SK-N-SH treated with all-trans-retinoic acid at 6 μM for 48 hours (cell line): ENCODE measurements at regions not wholly inside any gene's neighbourhood (a gene's known extent, or its start where the extent isn't known, plus 50 kb on each side); places are given as distances from the start of the nearest gene placed in this dataset.
"Not testable (repeated sequence)": the region's sequence is repeated elsewhere in the genome, so short reads cannot be mapped to it uniquely, and the experiment has no call there.

Experiments
- ATAC-seq: fragments of 200-7000 bp; cut with Tn5 transposase; 3 replicates; pipeline ENCODE4 v1.9.1; 2020; ENCODE audit warnings: mild to moderate bottlenecking, moderate library complexity
- ARNTL ChIP-seq: fragments of 450-650 bp; formaldehyde crosslinking; IDR thresholded peaks from 2 replicates; pipeline ENCODE4 v1.5.0; 2020; ENCODE audit warnings: low read depth, mild to moderate bottlenecking, moderate library complexity, borderline replicate concordance
- BACH2 ChIP-seq: fragments of 250-450 bp; sonication (Bioruptor Pico); IDR thresholded peaks from 2 replicates; pipeline ENCODE4 v1.9.0; 2021; ENCODE audit warnings: mild to moderate bottlenecking, borderline replicate concordance
- CREB5 ChIP-seq: fragments of 250-450 bp; sonication (Bioruptor Pico); IDR thresholded peaks from 2 replicates; pipeline ENCODE4 v1.5.1; 2020; ENCODE audit warnings: low read depth, mild to moderate bottlenecking, moderate library complexity
- CSDC2 ChIP-seq: fragments of 250-450 bp; sonication (Bioruptor Pico); IDR thresholded peaks from 2 replicates; pipeline ENCODE4 v1.5.0; 2020; ENCODE audit warnings: mild to moderate bottlenecking, moderate library complexity
- CSRNP3 ChIP-seq: fragments of 250-450 bp; sonication (Bioruptor Pico); IDR thresholded peaks from 2 replicates; pipeline ENCODE4 v1.5.1; 2021; ENCODE audit warnings: mild to moderate bottlenecking, moderate library complexity
- ESRRG ChIP-seq: fragments of 250-450 bp; sonication (Bioruptor Pico); IDR thresholded peaks from 2 replicates; pipeline ENCODE4 v1.6.1; 2021; ENCODE audit warnings: mild to moderate bottlenecking
- GLIS3 ChIP-seq: fragments of 250-450 bp; sonication (Bioruptor Pico); IDR thresholded peaks from 2 replicates; pipeline ENCODE4 v1.5.0; 2020; ENCODE audit warnings: mild to moderate bottlenecking, moderate library complexity
- ISL1 ChIP-seq: fragments of 250-450 bp; sonication (Bioruptor Pico); IDR thresholded peaks from 2 replicates; pipeline ENCODE4 v2.1.2; 2022; ENCODE audit warnings: mild to moderate bottlenecking, moderate library complexity
- OSR1 ChIP-seq: fragments of 250-450 bp; sonication (Bioruptor Pico); IDR thresholded peaks from 2 replicates; pipeline ENCODE4 v1.8.0; 2022; ENCODE audit warnings: moderate library complexity, mild to moderate bottlenecking, inconsistent platforms
- POU6F1 ChIP-seq: fragments of 250-450 bp; sonication (Bioruptor Pico); IDR thresholded peaks from 2 replicates; pipeline ENCODE4 v1.8.0; 2021; ENCODE audit warnings: low read depth, mild to moderate bottlenecking, moderate library complexity, borderline replicate concordance
- PPARA ChIP-seq: fragments of 250-450 bp; sonication (Bioruptor Pico); IDR thresholded peaks from 2 replicates; pipeline ENCODE4 v1.5.0; 2020; ENCODE audit warnings: mild to moderate bottlenecking, borderline replicate concordance
- RARB ChIP-seq: fragments of 250-450 bp; sonication (Bioruptor Pico); IDR thresholded peaks from 2 replicates; pipeline ENCODE4 v1.8.0; 2021; ENCODE audit warnings: mild to moderate bottlenecking, moderate library complexity
- TOX ChIP-seq: fragments of 250-450 bp; sonication (Bioruptor Pico); IDR thresholded peaks from 2 replicates; pipeline ENCODE4 v1.8.0; 2021; ENCODE audit warnings: mild to moderate bottlenecking, moderate library complexity, borderline replicate concordance
- ZC3H10 ChIP-seq: fragments of 250-450 bp; sonication (Bioruptor Pico); IDR thresholded peaks from 2 replicates; pipeline ENCODE4 v1.5.1; 2021; ENCODE audit warnings: mild to moderate bottlenecking, moderate library complexity
- ZFP3 ChIP-seq: fragments of 250-450 bp; sonication (Bioruptor Pico); IDR thresholded peaks from 2 replicates; pipeline ENCODE4 v1.5.0; 2020; ENCODE audit warnings: mild to moderate bottlenecking, moderate library complexity
- ZFP30 ChIP-seq: fragments of 450-650 bp; formaldehyde crosslinking; IDR thresholded peaks from 2 replicates; pipeline ENCODE4 v1.5.0; 2022; ENCODE audit warnings: mild to moderate bottlenecking, moderate library complexity
- ZNF565 ChIP-seq: fragments of 450-650 bp; formaldehyde crosslinking; conservative IDR thresholded peaks from 2 replicates; pipeline ENCODE4 v1.5.0; 2020; ENCODE audit warnings: low read depth, mild to moderate bottlenecking, moderate library complexity
- ZNF70 ChIP-seq: fragments of 450-650 bp; formaldehyde crosslinking; IDR thresholded peaks from 2 replicates; pipeline ENCODE4 v1.5.0; 2020; ENCODE audit warnings: mild to moderate bottlenecking, moderate library complexity
- ZNF8 ChIP-seq: fragments of 450-650 bp; formaldehyde crosslinking; IDR thresholded peaks from 2 replicates; pipeline ENCODE4 v1.5.0; 2020; ENCODE audit warnings: mild to moderate bottlenecking, moderate library complexity

- no peak for TF ChIP-seq CREB5 (CRISPR knock-in tag)
These were observed 977.3 kb downstream of the TBL1XR1 start (continued) for GRCh38 chr3:176219970-176220369.

GRCh38 chr3:176214758-176215157 lies 982.5 kb downstream of the TBL1XR1 start:
- ATAC-seq, result no peak
- no peak for TF ChIP-seq CREB5 (CRISPR knock-in tag)
- no peak for TF ChIP-seq ZC3H10 (CRISPR knock-in tag)
- no peak for TF ChIP-seq CSRNP3 (CRISPR knock-in tag)
- TF ChIP-seq RARB (CRISPR knock-in tag), result no peak
- TF ChIP-seq TOX (CRISPR knock-in tag), result no peak
- TF ChIP-seq ESRRG (CRISPR knock-in tag), result no peak

GRCh38 chr3:176213314-176213713 lies 984.0 kb downstream of the TBL1XR1 start:
- not testable (repeated sequence) for ATAC-seq

GRCh38 chr3:176208915-176209314 lies 988.4 kb downstream of the TBL1XR1 start:
- ATAC-seq, result no peak
- TF ChIP-seq GLIS3, result no peak
- TF ChIP-seq ZFP3 (CRISPR knock-in tag), result no peak
- TF ChIP-seq BACH2 (CRISPR knock-in tag), result no peak
- no peak for TF ChIP-seq POU6F1
- TF ChIP-seq ZFP30, result no peak
- TF ChIP-seq ZNF8 (CRISPR knock-in tag), result no peak
- TF ChIP-seq ZNF70, result no peak
- TF ChIP-seq CSDC2 (CRISPR knock-in tag), result no peak
- TF ChIP-seq ZNF565, result no peak

GRCh38 chr3:176208283-176208682 lies 989.0 kb downstream of the TBL1XR1 start:
- no peak for ATAC-seq
- TF ChIP-seq ISL1 (CRISPR knock-in tag) (no peak), POU6F1 (no peak), CREB5 (CRISPR knock-in tag) (no peak), ARNTL (CRISPR knock-in tag) (no peak), PPARA (no peak), ZNF70 (no peak), ZFP30 (no peak)

- ATAC-seq, result no peak
- TF ChIP-seq PPARA (no peak), ZNF8 (CRISPR knock-in tag) (no peak), RARB (CRISPR knock-in tag) (no peak), ZFP30 (no peak), ZC3H10 (CRISPR knock-in tag) (no peak), CREB5 (CRISPR knock-in tag) (no peak), GLIS3 (no peak), BACH2 (CRISPR knock-in tag) (no peak), ZNF70 (no peak), POU6F1 (no peak), OSR1 (CRISPR knock-in tag) (no peak), CSDC2 (CRISPR knock-in tag) (no peak)
These were observed 990.5 kb downstream of the TBL1XR1 start for GRCh38 chr3:176206809-176207208.
